ENCODE measurements at regions not wholly inside any gene's neighbourhood (a gene's known extent, or its start where the extent isn't known, plus 50 kb on each side); places are given as distances from the start of the nearest gene placed in this dataset.

DNA sequence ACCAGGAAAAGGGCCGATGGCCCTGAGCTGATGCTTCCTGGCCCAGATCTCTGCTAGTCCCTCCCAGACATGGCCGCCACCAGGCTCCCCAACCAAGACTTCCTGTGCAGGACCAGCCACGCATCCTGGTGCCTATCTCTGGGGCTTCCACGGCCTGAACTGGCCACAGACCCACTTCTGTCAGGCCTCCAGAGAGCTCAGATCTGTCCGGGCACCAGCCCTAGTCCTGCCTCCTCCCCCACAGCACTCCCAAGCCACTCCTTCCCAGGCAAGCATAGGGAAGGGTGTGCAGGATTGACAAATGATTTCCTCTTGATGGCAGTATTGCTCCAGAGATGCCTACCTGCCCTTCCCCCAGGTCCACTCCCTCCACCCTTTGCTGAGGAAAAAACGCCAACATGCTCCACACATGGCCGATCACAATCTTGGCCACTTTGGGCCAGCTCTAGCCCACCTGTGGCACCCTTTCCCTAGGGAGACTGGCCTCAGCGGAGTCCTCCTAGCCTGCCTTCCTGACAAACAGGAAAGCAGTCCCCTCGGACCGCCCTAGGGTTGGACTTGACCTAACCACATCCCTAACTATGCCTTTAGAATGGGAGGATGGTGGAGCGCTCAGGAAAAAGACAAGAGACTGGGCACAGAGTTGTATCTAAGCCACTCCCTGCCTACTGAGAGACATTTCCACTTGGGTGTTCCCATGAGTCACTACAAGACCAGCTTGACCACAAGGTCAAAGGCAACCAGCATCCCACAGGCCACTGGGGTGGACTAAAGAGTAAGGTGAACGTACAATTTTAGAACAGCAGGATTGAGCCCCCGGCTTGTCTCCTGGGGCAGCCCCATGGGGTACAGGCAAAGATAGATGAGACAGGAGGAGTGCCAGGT, 277.5 kb upstream of the AGTR2 start (continued):
- TF ChIP-seq, protein P1, sequence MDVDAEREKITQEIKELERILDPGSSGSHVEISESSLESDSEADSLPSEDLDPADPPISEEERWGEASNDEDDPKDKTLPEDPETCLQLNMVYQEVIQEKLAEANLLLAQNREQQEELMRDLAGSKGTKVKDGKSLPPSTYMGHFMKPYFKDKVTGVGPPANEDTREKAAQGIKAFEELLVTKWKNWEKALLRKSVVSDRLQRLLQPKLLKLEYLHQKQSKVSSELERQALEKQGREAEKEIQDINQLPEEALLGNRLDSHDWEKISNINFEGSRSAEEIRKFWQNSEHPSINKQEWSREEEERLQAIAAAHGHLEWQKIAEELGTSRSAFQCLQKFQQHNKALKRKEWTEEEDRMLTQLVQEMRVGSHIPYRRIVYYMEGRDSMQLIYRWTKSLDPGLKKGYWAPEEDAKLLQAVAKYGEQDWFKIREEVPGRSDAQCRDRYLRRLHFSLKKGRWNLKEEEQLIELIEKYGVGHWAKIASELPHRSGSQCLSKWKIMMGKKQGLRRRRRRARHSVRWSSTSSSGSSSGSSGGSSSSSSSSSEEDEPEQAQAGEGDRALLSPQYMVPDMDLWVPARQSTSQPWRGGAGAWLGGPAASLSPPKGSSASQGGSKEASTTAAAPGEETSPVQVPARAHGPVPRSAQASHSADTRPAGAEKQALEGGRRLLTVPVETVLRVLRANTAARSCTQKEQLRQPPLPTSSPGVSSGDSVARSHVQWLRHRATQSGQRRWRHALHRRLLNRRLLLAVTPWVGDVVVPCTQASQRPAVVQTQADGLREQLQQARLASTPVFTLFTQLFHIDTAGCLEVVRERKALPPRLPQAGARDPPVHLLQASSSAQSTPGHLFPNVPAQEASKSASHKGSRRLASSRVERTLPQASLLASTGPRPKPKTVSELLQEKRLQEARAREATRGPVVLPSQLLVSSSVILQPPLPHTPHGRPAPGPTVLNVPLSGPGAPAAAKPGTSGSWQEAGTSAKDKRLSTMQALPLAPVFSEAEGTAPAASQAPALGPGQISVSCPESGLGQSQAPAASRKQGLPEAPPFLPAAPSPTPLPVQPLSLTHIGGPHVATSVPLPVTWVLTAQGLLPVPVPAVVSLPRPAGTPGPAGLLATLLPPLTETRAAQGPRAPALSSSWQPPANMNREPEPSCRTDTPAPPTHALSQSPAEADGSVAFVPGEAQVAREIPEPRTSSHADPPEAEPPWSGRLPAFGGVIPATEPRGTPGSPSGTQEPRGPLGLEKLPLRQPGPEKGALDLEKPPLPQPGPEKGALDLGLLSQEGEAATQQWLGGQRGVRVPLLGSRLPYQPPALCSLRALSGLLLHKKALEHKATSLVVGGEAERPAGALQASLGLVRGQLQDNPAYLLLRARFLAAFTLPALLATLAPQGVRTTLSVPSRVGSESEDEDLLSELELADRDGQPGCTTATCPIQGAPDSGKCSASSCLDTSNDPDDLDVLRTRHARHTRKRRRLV (CRISPR knock-in tag; IDR thresholded peaks at IDR 0.05) = no peak
- TF ChIP-seq, protein P2, sequence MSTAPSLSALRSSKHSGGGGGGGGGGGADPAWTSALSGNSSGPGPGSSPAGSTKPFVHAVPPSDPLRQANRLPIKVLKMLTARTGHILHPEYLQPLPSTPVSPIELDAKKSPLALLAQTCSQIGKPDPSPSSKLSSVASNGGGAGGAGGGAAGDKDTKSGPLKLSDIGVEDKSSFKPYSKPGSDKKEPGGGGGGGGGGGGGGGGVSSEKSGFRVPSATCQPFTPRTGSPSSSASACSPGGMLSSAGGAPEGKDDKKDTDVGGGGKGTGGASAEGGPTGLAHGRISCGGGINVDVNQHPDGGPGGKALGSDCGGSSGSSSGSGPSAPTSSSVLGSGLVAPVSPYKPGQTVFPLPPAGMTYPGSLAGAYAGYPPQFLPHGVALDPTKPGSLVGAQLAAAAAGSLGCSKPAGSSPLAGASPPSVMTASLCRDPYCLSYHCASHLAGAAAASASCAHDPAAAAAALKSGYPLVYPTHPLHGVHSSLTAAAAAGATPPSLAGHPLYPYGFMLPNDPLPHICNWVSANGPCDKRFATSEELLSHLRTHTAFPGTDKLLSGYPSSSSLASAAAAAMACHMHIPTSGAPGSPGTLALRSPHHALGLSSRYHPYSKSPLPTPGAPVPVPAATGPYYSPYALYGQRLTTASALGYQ (CRISPR knock-in tag; IDR thresholded peaks at IDR 0.05) = no peak
- TF ChIP-seq ARNT (IDR thresholded peaks at IDR 0.05) (no peak), NRL (CRISPR knock-in tag; IDR thresholded peaks at IDR 0.05; ENCODE audit: borderline replicate concordance) (peak; percentile 59; the same call in 1 of the 2 replicates), NR2F1 (CRISPR knock-in tag; IDR thresholded peaks at IDR 0.05) (no peak), ZNF839 (CRISPR knock-in tag; IDR thresholded peaks at IDR 0.05; ENCODE audit: borderline replicate concordance) (no peak), KDM6A (CRISPR knock-in tag; IDR thresholded peaks at IDR 0.05; ENCODE audit: low read depth) (no peak), SOX6 (IDR thresholded peaks at IDR 0.05) (no peak), SOX6 (CRISPR knock-in tag; IDR thresholded peaks at IDR 0.05) (peak; percentile 50; the same call in 1 of the 2 replicates), ZNF264 (CRISPR knock-in tag; IDR thresholded peaks at IDR 0.05) (no peak), MIER2 (CRISPR knock-in tag; IDR thresholded peaks at IDR 0.05) (no peak), GABPB1 (CRISPR knock-in tag; IDR thresholded peaks at IDR 0.05) (peak; percentile 72), ZKSCAN5 (CRISPR knock-in tag; IDR thresholded peaks at IDR 0.05) (no peak), SRSF9 (IDR thresholded peaks at IDR 0.05; ENCODE audit: borderline replicate concordance, insufficient read depth, low read depth, low read length, poor library complexity, severe bottlenecking) (no peak), PCBP1 (IDR thresholded peaks at IDR 0.05; ENCODE audit: borderline replicate concordance, low read depth, low read length) (no peak), ELF4 (CRISPR knock-in tag; IDR thresholded peaks at IDR 0.05; ENCODE audit: borderline replicate concordance) (no peak), RARG (CRISPR knock-in tag; IDR thresholded peaks at IDR 0.05; ENCODE audit: low read depth) (no peak), ZSCAN12 (CRISPR knock-in tag; IDR thresholded peaks at IDR 0.05) (no peak)
- TF ChIP-seq, protein P3, sequence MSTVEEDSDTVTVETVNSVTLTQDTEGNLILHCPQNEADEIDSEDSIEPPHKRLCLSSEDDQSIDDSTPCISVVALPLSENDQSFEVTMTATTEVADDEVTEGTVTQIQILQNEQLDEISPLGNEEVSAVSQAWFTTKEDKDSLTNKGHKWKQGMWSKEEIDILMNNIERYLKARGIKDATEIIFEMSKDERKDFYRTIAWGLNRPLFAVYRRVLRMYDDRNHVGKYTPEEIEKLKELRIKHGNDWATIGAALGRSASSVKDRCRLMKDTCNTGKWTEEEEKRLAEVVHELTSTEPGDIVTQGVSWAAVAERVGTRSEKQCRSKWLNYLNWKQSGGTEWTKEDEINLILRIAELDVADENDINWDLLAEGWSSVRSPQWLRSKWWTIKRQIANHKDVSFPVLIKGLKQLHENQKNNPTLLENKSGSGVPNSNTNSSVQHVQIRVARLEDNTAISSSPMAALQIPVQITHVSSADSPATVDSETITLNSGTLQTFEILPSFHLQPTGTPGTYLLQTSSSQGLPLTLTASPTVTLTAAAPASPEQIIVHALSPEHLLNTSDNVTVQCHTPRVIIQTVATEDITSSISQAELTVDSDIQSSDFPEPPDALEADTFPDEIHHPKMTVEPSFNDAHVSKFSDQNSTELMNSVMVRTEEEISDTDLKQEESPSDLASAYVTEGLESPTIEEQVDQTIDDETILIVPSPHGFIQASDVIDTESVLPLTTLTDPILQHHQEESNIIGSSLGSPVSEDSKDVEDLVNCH (CRISPR knock-in tag; IDR thresholded peaks at IDR 0.05) = no peak
- TF ChIP-seq, protein P4, sequence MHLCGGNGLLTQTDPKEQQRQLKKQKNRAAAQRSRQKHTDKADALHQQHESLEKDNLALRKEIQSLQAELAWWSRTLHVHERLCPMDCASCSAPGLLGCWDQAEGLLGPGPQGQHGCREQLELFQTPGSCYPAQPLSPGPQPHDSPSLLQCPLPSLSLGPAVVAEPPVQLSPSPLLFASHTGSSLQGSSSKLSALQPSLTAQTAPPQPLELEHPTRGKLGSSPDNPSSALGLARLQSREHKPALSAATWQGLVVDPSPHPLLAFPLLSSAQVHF (CRISPR knock-in tag; IDR thresholded peaks at IDR 0.05) = no peak
